Ishikawa (cell line): ENCODE measurements at regions not wholly inside any gene's neighbourhood (a gene's known extent, or its start where the extent isn't known, plus 50 kb on each side); places are given as distances from the start of the nearest gene placed in this dataset.

Experiments used
- EP300 ChIP-seq: IDR thresholded peaks from 2 replicates; pipeline ENCODE4 v1.6.1; 2012; ENCODE audit warnings: borderline replicate concordance
- RAD21 ChIP-seq: IDR thresholded peaks from 2 replicates; pipeline ENCODE4 v1.6.1; 2012; ENCODE audit warnings: low read depth
- TEAD4 ChIP-seq: IDR thresholded peaks from 2 replicates; pipeline ENCODE4 v1.6.1; 2012
- YY1 ChIP-seq: IDR thresholded peaks from 2 replicates; pipeline ENCODE4 v1.6.1; 2012; ENCODE audit warnings: low read depth

DNA sequence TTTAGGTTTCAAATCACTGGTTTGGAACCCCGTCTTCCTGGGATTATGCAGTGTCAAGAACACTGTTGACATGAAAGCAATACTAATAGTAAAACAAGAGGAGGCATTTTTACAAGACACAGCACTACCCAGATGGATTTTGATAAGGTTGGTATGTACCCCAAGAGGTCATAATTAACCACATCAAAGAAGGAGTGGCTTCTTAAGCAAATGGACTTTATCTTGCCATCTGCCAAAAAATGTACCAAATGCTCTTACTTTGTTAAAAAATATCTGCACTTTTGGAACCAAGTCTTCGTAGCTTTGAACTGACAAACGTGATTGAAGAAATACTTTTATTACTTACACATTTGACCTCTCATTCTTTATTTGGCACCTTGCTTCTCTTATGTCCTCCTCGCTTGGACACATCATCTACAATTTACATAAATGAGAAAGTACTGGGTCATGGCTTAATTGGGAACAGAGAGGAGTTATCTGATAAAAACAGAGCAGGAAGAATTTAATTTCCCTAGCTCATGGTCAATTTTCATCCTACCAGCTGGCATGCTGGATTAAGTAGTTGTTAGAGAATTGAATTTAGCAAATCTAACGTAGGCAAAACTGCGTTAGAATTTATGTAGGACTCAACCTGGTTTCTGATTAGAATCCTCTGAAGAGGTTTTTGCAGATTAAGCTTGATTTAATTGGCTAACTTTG lies 54.5 kb upstream of the PRICKLE1 start:
- TF ChIP-seq YY1 (no peak), TEAD4 (no peak), EP300 (no peak), RAD21 (no peak)
